ENCODE measurements at regions not wholly inside any gene's neighbourhood (a gene's known extent, or its start where the extent isn't known, plus 50 kb on each side); places are given as distances from the start of the nearest gene placed in this dataset.

- ChIA-PET POLR2A (ENCODE audit: low non-redundant PET) (no interaction called here), CTCF (no interaction called here)
- TF ChIP-seq CTCF (conservative IDR thresholded peaks at IDR 0.05; ENCODE audit: low read depth), result no peak
- no peak for DNase-seq (ENCODE audit: low spot score)
- H3K27ac ChIP-seq, result no peak overlapping the region
These were observed 325.0 kb upstream of the EMCN start for GRCh38 chr4:100842856-100843255.

DNA sequence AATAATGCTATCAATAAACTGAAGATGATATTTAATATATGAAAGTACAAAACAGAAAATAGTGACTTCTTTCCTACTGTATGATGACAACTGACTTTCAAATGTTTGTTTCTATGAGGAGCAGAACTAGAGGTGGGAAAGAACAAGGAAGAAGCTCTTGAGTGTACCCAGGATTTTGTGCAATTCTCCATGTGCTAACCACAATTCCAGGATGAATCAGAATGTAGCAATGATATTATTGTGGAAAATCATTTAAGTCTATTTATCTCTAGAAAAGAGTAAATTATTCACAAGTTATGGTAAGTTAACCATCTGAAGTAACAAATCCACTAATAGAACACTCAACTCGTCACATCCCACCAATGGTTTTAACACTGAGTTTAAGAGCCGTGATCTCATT is 324.1 kb upstream of the EMCN start:
- DNase-seq (ENCODE audit: low spot score), result no peak
- ChIA-PET POLR2A (ENCODE audit: low non-redundant PET) (no interaction called here), CTCF (no interaction called here)
- no peak for TF ChIP-seq CTCF (conservative IDR thresholded peaks at IDR 0.05; ENCODE audit: low read depth)
- H3K27ac ChIP-seq, result no peak overlapping the region

GRCh38 chr4:100839712-100840111 is 321.9 kb upstream of the EMCN start:
- ChIA-PET POLR2A (ENCODE audit: low non-redundant PET) (no interaction called here), CTCF (no interaction called here)
- no peak for TF ChIP-seq CTCF (conservative IDR thresholded peaks at IDR 0.05; ENCODE audit: low read depth)
- no peak for DNase-seq (ENCODE audit: low spot score)
- H3K27ac ChIP-seq, result no peak overlapping the region

GRCh38 chr4:100838286-100838685 is 320.5 kb upstream of the EMCN start:
- DNase-seq (ENCODE audit: low spot score), result no peak
- TF ChIP-seq CTCF (conservative IDR thresholded peaks at IDR 0.05; ENCODE audit: low read depth), result no peak
- POLR2A ChIA-PET (ENCODE audit: low non-redundant PET), result no interaction called here
- H3K27ac ChIP-seq, result no peak overlapping the region
- CTCF ChIA-PET, result interaction anchor here (0.6 kb wide), 1 partner anchor 623 kb away, joined by 6 read pairs; no protein-coding TSS in a partner anchor

GRCh38 chr4:100836929-100837328 is 319.1 kb upstream of the EMCN start:
- no peak for TF ChIP-seq CTCF (conservative IDR thresholded peaks at IDR 0.05; ENCODE audit: low read depth)
- DNase-seq (ENCODE audit: low spot score), result no peak
- H3K27ac ChIP-seq, result no peak overlapping the region
- POLR2A ChIA-PET (ENCODE audit: low non-redundant PET), result no interaction called here
- CTCF ChIA-PET, result no interaction called here

DNA sequence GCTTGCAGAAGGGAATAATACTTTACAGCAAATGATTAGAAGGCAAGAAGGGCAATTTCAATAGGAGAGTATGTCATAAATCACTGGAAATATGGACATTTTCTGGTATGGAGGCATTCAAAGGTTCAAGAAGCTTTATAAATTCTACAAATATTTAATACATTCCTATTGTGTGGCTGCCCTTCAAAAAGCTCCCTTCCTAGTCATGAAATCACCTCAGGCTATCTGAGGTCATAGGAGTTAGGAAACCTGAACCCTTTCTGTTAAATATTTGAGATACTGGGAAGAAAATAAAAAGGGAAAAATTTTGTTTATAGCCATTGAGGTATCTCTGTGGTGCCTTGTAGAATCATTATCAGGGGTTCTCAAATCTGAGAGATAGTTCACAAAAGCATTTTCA is 316.8 kb upstream of the EMCN start:
- DNase-seq (ENCODE audit: low spot score), result no peak
- ChIA-PET CTCF (interaction anchor here (0.7 kb wide), 1 partner anchor 735 kb away, joined by 5 read pairs; no protein-coding TSS in a partner anchor), POLR2A (ENCODE audit: low non-redundant PET) (no interaction called here)
- no peak overlapping the region for H3K27ac ChIP-seq
- TF ChIP-seq CTCF (conservative IDR thresholded peaks at IDR 0.05; ENCODE audit: low read depth), result no peak

- TF ChIP-seq CTCF (conservative IDR thresholded peaks at IDR 0.05; ENCODE audit: low read depth), result no peak
- ChIA-PET POLR2A (ENCODE audit: low non-redundant PET) (no interaction called here), CTCF (no interaction called here)
- no peak for DNase-seq (ENCODE audit: low spot score)
- no peak overlapping the region for H3K27ac ChIP-seq
These were observed 316.1 kb upstream of the EMCN start for GRCh38 chr4:100833906-100834305.
